ENCODE measurements at regions not wholly inside any gene's neighbourhood (a gene's known extent, or its start where the extent isn't known, plus 50 kb on each side); places are given as distances from the start of the nearest gene placed in this dataset.

GRCh38 chr1:60419023-60419422 lies 345.5 kb upstream of the C1orf87 start:
- TF ChIP-seq CTCF (IDR thresholded peaks at IDR 0.05) (no peak), POLR2A (IDR thresholded peaks at IDR 0.05) (no peak)
